Kidney capillary endothelial cell (primary cell): ENCODE measurements at regions not wholly inside any gene's neighbourhood (a gene's known extent, or its start where the extent isn't known, plus 50 kb on each side); places are given as distances from the start of the nearest gene placed in this dataset.
A peak's percentile ranks its signal among the peaks of the same experiment; 100 is the strongest.
"Not testable (repeated sequence)": the region's sequence is repeated elsewhere in the genome, so short reads cannot be mapped to it uniquely, and the experiment has no call there.

ENCODE experiments used
- DNase-seq: peaks from one replicate; pipeline ENCODE4 v3.0.0-alpha.2; 2018; ENCODE audit warnings: low spot score

GRCh38 chr20:47962286-47962963, 177.1 kb upstream of the SULF2 start:
- no peak for DNase-seq

GRCh38 chr20:47960769-47961541, 175.7 kb upstream of the SULF2 start:
- DNase-seq = peak; percentile 60

DNA sequence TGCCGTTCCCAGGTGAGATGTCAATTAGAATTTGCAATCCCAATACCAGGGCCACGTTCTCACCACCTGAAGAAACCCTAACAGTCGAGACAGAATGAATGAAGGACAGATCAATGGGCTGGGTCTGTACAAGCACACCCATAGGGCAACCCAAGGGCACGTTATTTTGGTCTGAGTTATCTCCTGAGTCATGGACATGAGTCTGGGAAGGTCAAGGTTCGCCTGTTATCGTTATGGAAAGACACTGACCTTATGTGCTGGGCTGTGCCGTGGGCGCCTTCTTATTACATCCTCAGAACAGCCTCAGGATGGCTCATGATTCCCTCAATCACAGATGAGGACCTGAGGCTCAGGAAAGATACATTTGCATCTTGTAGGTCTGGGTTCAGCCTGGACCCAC, 175.0 kb upstream of the SULF2 start:
- no peak for DNase-seq

GRCh38 chr20:47957989-47958801, 172.9 kb upstream of the SULF2 start:
- not testable (repeated sequence) for DNase-seq

- no peak for DNase-seq
Measured at GRCh38 chr20:47957135-47957534, 171.9 kb upstream of the SULF2 start.

GRCh38 chr20:47956268-47956995, 171.2 kb upstream of the SULF2 start:
- DNase-seq = no peak

DNA sequence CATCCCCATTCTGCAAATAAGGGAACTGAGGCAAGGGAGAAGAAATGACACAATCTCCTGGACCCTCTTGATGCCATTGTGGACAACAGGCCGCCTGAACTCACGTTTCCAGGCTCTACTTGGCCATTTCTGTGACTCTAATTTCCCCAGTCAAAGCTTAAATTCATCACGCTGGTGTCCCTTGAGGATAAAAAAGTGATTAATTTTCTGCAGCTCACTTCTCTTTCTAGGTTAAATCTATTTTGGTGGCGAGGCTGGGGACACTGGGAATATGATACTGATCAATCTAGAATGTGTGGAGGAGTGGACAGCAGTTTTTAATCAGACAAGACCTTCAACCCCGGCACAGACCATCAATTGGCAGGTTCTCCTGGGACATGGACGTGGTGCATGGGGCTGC, 168.2 kb upstream of the SULF2 start:
- DNase-seq = no peak

DNA sequence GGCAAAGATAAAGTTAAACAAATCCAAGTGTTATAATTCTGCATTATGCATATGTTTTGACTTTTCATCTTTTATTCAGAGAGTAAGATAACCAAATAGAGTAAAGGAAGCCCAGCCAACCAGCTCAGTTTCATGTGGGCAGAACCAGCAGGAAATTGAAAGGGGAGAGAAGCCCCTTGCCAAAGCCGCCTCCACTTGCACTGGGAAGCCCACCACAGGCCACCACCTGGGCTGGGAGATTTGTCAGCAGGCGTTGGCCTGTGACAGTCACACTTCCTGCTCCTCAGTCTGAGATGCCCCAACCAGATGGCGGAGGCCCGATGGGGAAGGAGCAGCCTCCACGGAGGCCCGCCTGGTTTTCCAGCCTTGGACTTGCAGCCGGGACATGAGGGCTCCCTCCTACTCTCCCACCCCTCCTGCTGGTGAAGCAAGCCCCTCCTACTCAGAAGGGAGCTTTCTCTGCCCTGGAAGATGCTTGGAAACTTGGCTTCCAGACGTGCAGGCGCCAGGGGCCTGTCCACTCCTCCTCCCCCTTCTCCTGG, 166.8 kb upstream of the SULF2 start:
- DNase-seq = no peak

- DNase-seq = peak; percentile 95
Measured at GRCh38 chr20:47951521-47951971, 166.3 kb upstream of the SULF2 start.

DNA sequence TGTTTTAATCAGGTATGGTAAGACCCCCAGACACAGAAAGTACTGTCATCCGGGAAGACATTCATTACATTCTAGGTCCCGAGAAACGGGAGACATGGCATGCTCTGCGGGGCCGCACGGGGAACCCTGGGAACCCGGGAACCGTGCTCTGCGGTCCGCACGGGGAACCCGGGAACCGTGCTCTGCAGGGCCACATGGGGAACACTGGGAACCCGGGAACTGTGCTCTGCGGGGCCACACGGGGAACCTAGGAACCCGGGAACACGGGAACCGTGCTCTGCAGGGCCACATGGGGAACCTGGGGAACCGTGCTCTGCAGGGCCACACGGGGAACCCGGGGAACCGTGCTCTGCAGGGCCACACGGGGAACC, 165.6 kb upstream of the SULF2 start:
- no peak for DNase-seq

DNA sequence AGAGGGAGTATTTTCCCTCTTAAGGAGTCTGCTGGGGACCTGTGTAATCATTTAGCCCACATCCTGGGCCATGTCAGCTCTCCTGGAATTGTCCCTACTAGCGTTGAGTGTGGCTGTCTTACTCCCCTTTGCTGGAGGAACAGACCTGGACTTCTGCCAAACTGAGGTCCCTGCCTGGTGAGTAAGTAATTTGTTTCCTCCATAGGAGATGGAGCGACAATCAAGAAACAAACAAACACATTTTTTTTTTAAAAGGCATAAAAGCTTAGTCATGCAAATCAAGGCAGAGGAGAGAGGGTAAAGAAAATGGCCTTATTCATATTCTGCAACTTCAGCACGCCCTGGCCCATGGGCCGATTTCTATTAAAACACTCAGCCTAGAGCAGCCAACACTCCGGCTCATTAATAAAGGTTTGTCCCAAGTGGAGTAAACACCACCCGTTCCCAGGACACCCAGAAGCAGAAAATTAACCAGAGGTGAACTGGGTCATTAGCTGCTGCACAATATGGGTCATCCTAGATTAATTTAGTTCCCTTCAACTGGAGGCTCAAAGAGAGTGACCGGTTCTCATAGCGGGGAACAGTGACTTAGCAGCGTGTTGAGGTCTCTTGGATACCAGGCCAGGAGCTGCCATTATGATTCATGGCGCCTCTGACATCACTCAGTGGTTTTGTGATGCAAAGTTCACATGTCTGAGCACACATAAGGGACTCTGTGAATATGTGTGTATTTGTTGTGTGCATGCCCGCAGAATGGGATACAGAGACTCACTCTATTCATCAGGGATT, 165.0 kb upstream of the SULF2 start:
- DNase-seq = peak; percentile 99

- DNase-seq = no peak
Measured at GRCh38 chr20:47949230-47949629, 163.9 kb upstream of the SULF2 start.

DNA sequence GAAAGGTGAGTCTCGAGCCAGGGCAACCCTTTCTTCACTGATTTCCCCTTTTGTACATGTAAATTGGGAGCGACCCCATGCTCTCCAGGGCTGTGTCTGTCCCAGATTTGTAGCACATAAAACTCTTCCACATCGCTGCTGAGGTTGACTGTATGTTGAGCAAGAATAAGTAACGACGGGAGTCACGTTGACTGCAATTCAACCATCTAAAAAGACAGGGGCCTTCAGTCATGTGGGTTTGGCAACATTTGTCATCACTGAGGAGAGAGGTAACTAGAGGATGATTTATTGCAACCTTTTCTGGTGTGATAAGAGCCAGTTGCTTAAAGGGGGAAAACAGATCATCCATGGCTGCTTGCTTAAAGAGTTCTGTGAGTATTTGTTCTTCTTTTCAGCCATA, 159.4 kb upstream of the SULF2 start:
- no peak for DNase-seq

GRCh38 chr20:47941869-47942268, 156.6 kb upstream of the SULF2 start:
- no peak for DNase-seq

GRCh38 chr20:47940101-47940813, 155.0 kb upstream of the SULF2 start:
- DNase-seq = no peak

GRCh38 chr20:47936612-47937011, 151.3 kb upstream of the SULF2 start:
- DNase-seq = no peak

DNA sequence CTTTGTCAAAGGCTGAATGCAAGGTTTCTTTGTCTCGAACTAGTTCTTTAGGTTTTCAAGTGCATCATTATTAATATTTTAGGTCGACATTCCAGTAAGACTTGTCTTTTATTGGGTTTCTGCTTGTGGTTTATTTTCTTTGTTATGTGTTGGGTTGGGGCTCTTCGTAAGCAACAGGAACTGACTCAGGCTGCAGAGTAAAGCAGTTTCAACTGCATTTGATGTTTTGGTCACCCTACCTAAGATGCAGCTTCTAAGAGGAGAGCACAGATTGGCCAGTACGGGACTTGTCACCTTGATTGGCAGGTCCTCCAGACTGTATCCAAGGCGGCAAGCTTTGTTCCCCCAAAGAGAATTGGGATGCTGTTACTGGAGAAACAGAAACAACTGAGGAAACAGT, 149.5 kb upstream of the SULF2 start:
- peak; percentile 76 for DNase-seq

DNA sequence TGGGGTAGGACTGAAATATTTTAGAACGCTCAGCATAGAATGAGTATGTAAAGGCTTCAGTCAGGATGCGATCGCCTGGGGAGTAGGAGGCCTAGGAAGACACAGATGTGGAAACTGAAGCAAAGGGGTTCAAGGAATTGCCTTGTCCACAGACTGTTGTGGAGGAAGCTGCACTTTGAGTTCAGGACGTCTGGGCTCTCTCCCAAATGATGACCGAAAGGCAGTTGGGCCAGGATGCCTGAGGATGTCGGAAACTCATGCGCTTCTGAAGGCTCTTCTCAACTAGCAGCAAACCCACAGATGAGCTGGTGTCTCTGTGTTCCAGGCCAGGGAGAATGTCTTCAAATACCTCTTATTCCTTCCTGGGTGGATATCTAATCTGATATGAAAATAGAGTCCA, 146.2 kb upstream of the SULF2 start:
- DNase-seq = no peak

DNA sequence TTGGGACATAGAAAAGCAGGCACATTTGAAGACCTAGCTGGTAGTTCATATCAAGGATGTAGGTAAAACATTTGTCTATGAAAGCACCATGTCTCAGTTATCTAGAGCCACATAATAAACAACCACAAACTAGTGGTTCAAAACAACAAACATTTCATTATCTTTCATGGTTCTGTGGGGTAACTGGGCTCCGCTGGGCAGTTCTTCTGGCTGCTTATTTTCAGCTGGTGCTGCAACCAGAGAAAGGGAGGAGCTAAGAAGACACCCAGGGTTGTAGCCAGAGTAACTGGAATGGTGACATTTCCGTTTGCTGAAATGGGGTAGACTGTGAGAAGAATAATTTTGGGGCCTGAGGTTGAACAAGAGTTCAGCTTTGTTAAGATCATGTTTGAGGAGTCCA, 145.7 kb upstream of the SULF2 start:
- no peak for DNase-seq

- DNase-seq = no peak
Measured at GRCh38 chr20:47929368-47930115, 144.3 kb upstream of the SULF2 start.
